ENCODE measurements at regions not wholly inside any gene's neighbourhood (a gene's known extent, or its start where the extent isn't known, plus 50 kb on each side); places are given as distances from the start of the nearest gene placed in this dataset.
A peak's percentile ranks its signal among the peaks of the same experiment; 100 is the strongest.
"Not testable (repeated sequence)": the region's sequence is repeated elsewhere in the genome, so short reads cannot be mapped to it uniquely, and the experiment has no call there.

DNA sequence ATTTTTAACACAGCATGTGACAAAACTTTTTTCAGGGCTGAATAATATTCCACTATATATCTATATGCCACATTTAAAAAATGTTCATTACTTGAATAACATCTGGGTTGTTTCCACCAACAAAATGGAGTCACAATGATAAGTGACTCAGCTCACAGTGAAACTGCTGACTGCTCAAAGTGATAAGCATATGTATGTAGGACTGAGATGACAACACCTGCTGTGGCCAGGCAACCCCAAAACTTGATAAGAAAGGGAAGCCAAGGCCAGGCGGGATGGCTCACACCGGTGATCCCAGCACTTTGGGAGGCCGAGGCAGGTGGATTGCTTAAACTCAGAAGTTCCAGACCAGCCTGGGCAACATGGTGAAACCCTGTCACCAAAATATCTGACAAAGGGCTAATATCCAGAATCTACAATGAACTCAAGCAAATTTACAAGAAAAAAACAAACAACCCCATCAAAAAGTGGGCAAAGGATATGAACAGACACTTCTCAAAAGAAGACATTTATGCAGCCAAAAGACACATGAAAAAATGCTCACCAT lies 99.2 kb upstream of the TERB2 start:
- H3K27ac Mint-ChIP-seq; intact Hi-C loops (cut with micrococcal nuclease); DNase-seq (ENCODE audit: low spot score); H3K4me3 Mint-ChIP-seq; H3K9me3 Mint-ChIP-seq; H3K27me3 Mint-ChIP-seq (ENCODE audit: insufficient read depth); H3K36me3 Mint-ChIP-seq (ENCODE audit: low read depth): not testable (repeated sequence)
- peaks cover 11% of the 10 kb centered on the region for H3K4me1 Mint-ChIP-seq (ENCODE audit: low read depth)

DNA sequence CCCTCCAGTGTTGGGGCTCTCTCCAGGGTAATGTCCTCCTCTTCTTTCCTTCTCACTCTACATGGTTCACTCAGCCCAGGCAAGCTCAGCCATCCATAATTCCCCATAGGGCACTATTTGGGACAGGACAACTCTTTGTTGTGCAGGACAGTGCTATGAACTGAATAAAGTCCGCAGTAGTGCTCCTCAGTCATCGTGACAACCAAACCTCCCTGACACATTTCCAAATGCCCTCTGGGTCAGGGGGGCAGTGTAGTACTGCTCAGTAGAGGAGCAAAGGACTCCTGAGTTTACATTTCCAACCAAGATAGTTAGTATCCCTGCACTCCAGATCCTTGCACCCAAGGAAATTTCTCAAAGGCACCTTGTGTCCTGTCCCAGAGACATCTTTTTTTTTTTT lies 97.4 kb upstream of the TERB2 start:
- DNase-seq (ENCODE audit: low spot score); H3K27ac Mint-ChIP-seq; H3K9me3 Mint-ChIP-seq; H3K36me3 Mint-ChIP-seq (ENCODE audit: low read depth); H3K4me1 Mint-ChIP-seq (ENCODE audit: low read depth); H3K4me3 Mint-ChIP-seq; intact Hi-C loops (cut with micrococcal nuclease); H3K27me3 Mint-ChIP-seq (ENCODE audit: insufficient read depth): not testable (repeated sequence)

DNA sequence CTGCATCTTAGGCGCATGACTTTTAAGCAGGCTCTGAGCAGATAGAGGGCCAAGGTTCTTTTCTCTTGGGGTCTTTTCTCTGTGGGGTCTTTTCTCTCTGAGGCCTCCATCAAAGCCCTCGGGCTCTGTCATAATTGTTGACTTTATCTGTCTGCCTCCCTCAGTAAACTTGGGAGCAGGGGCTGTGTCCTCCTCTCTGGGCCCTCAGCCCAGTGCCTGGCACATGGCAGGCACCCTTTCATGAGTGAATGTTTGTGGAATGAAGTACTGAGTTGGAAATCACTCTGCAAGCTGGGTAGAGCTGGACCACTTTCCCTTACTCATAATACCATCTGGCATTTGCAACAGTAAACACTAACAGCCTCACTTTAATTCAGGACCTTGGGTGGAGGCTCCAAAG lies 96.3 kb upstream of the TERB2 start:
- H3K9me3 Mint-ChIP-seq; DNase-seq (ENCODE audit: low spot score); H3K36me3 Mint-ChIP-seq (ENCODE audit: low read depth); H3K27me3 Mint-ChIP-seq (ENCODE audit: insufficient read depth); H3K4me3 Mint-ChIP-seq; H3K27ac Mint-ChIP-seq; H3K4me1 Mint-ChIP-seq (ENCODE audit: low read depth); intact Hi-C loops (cut with micrococcal nuclease): not testable (repeated sequence)

DNA sequence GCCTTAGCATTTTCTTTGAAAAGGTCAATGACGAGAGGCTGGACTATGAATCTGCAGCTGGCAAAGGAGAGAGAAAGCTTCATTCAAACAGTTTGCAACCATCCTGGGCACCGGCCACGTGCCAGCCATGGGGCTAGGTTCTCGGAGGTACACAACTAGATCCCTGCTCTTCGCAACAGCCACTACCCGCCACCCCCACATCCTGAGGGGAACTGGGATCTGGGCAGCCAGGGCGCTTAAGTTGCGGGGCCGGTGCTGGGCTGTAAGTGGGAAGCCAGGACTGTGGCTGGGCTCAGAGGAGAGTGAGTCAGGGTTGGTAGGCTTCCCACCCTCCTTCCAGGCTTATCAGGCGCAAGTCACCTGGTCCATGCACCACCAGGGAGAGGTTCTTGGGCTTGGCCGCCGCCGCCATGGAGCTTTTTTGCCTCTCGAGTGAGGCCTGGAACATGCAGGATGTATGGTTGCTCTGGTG lies 95.0 kb upstream of the TERB2 start:
- H3K4me1 Mint-ChIP-seq (ENCODE audit: low read depth), result no peaks in the 10 kb centered on the region
- no peak overlapping the region for H3K27ac Mint-ChIP-seq
- no peaks in the 10 kb centered on the region for H3K27me3 Mint-ChIP-seq (ENCODE audit: insufficient read depth)
- H3K36me3 Mint-ChIP-seq (ENCODE audit: low read depth), result no peaks in the 10 kb centered on the region
- intact Hi-C loops (cut with micrococcal nuclease), result loop anchor here (1.0 kb wide), 1 partner anchor 8 kb away; no protein-coding TSS in a partner anchor
- H3K9me3 Mint-ChIP-seq, result no peaks in the 10 kb centered on the region
- DNase-seq (ENCODE audit: low spot score), result no peak
- H3K4me3 Mint-ChIP-seq, result no peak overlapping the region

DNA sequence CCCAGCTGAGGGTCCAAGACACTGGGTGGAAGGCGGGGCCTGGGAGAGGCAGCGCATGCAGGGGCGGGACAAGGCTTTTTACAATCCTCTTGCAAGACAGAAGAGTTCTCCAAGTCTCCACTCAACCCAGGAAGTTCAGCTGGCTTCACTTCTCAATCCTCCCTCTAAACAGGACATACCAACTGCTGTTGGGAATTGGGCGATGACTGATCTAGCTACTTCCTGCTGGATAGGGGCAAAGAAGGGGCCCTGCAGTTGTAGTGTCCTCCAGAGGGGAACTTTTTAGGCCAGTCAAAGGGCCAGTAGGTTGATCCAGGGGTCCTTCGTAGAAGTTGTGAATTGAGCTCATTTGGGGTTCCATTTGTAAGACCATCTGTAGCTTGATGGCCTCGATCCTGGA lies 94.6 kb upstream of the TERB2 start:
- H3K27me3 Mint-ChIP-seq (ENCODE audit: insufficient read depth), result peaks cover 2% of the 10 kb centered on the region
- intact Hi-C loops (cut with micrococcal nuclease), result loop anchor here (1.0 kb wide), 1 partner anchor 7 kb away; no protein-coding TSS in a partner anchor
- H3K27ac Mint-ChIP-seq, result no peak overlapping the region
- H3K9me3 Mint-ChIP-seq, result no peaks in the 10 kb centered on the region
- no peak overlapping the region for H3K4me3 Mint-ChIP-seq
- H3K4me1 Mint-ChIP-seq (ENCODE audit: low read depth), result no peaks in the 10 kb centered on the region
- no peaks in the 10 kb centered on the region for H3K36me3 Mint-ChIP-seq (ENCODE audit: low read depth)
- DNase-seq (ENCODE audit: low spot score), result no peak

DNA sequence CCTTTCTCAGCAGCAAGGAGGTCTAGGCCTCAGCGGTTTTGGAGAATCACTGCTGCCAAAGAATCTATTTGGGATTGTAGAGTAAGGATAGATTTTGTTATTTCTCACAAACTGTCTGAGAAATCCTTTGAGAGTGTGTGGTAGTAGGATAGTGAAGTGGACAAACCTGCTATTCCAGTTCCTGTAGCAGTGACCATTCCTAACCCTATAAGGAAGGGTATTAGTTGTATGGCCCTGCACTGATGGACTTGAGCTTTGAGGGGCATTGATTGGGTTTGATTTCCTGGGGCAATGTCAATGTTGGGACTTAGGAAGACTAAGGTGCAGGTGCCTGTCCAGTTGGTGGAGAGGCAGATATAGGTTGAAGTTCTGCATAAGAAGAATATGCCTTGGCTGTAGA lies 93.6 kb upstream of the TERB2 start:
- H3K27ac Mint-ChIP-seq; intact Hi-C loops (cut with micrococcal nuclease); H3K36me3 Mint-ChIP-seq (ENCODE audit: low read depth); H3K9me3 Mint-ChIP-seq; H3K4me3 Mint-ChIP-seq; DNase-seq (ENCODE audit: low spot score); H3K4me1 Mint-ChIP-seq (ENCODE audit: low read depth); H3K27me3 Mint-ChIP-seq (ENCODE audit: insufficient read depth): not testable (repeated sequence)

DNA sequence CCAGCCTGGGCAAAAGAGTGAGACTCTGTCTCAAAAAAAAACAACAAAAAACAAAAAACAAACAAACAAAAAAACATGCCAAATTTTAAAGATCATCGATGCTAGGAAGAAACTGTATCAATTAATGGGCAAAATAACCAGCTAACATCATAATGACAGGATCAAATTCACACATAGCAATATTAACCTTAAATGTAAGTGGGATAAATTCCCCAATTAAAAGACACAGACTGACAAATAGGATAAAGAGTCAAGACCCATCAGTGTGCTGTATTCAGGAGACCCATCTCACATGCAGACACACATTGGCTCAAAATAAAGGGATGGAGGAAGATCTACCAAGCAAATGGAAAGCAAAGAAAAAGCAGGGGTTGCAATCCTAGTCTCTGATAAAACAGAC lies 88.4 kb upstream of the TERB2 start:
- H3K4me1 Mint-ChIP-seq (ENCODE audit: low read depth); DNase-seq (ENCODE audit: low spot score); intact Hi-C loops (cut with micrococcal nuclease); H3K27ac Mint-ChIP-seq; H3K27me3 Mint-ChIP-seq (ENCODE audit: insufficient read depth); H3K36me3 Mint-ChIP-seq (ENCODE audit: low read depth); H3K4me3 Mint-ChIP-seq: not testable (repeated sequence)
- peaks cover 12% of the 10 kb centered on the region for H3K9me3 Mint-ChIP-seq

DNA sequence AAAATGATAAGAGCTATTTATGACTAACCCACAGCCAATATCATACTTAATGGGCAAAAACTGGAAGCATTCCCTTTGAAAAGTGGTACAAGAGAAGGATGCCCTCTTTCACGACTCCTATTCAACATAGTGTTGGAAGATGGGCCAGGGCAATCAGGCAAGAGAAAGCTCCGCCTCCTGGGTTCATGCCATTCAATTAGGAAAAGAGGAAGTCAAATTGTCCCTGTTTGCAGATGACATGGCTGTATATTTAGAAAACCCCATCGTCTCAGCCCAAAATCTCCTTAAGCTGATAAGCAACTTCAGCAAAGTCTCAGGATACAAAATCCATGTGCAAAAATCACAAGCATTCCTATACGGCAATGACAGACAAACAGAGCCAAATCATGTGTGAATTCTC lies 86.4 kb upstream of the TERB2 start:
- DNase-seq (ENCODE audit: low spot score); intact Hi-C loops (cut with micrococcal nuclease); H3K4me3 Mint-ChIP-seq; H3K4me1 Mint-ChIP-seq (ENCODE audit: low read depth); H3K27ac Mint-ChIP-seq; H3K27me3 Mint-ChIP-seq (ENCODE audit: insufficient read depth); H3K36me3 Mint-ChIP-seq (ENCODE audit: low read depth): not testable (repeated sequence)
- H3K9me3 Mint-ChIP-seq, result peaks cover 25% of the 10 kb centered on the region

DNA sequence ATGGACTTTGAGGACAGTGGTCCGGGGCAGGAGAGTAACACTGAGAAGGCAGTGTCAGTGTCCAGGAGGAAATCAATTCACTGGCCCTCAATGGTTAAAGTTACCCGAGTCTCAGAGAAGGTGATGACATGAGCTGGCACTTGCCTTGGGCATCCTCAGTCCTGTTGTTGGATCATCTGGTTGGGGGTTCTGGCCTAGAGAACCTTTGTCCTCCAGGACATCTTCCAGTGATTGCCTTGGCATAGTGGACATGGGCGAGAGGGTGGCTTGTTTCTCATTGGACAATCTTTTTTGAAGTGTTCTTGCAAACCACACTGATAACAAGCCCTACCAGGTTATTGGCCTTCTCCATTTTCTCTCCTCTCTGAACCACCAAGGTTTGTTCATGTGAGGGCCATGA lies 83.4 kb upstream of the TERB2 start:
- intact Hi-C loops (cut with micrococcal nuclease), result no loop called here
- no peak overlapping the region for H3K4me3 Mint-ChIP-seq
- H3K36me3 Mint-ChIP-seq (ENCODE audit: low read depth), result no peaks in the 10 kb centered on the region
- DNase-seq (ENCODE audit: low spot score), result no peak
- H3K27ac Mint-ChIP-seq, result no peak overlapping the region
- H3K9me3 Mint-ChIP-seq, result peaks cover 41% of the 10 kb centered on the region
- peaks cover 3% of the 10 kb centered on the region for H3K27me3 Mint-ChIP-seq (ENCODE audit: insufficient read depth)
- no peaks in the 10 kb centered on the region for H3K4me1 Mint-ChIP-seq (ENCODE audit: low read depth)

DNA sequence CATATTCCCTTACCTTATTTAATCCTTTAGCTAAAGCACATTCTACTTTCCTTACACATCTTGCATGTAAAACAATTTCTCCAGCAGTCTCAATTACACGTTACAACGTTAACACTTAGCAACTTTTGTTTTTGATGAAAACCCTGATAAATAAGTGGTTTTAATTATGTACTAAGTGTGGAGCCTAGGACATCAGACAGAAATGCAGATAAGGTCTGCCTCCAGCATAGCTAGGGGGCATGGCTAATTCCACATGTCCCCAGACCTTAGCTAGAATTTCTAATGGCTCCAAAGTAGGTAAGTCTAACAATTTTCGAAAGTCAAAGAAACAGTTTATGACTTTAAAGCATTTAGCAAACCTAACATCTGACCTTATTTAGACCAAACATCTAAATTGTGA lies 77.4 kb upstream of the TERB2 start:
- Mint-ChIP-seq H3K27me3 (ENCODE audit: insufficient read depth) (no peaks in the 10 kb centered on the region), H3K4me3 (no peak overlapping the region), H3K27ac (no peak overlapping the region), H3K9me3 (peaks cover 41% of the 10 kb centered on the region), H3K4me1 (ENCODE audit: low read depth) (peaks cover 29% of the 10 kb centered on the region), H3K36me3 (ENCODE audit: low read depth) (peaks cover 3% of the 10 kb centered on the region)
- intact Hi-C loops (cut with micrococcal nuclease), result no loop called here
- no peak for DNase-seq (ENCODE audit: low spot score)

DNA sequence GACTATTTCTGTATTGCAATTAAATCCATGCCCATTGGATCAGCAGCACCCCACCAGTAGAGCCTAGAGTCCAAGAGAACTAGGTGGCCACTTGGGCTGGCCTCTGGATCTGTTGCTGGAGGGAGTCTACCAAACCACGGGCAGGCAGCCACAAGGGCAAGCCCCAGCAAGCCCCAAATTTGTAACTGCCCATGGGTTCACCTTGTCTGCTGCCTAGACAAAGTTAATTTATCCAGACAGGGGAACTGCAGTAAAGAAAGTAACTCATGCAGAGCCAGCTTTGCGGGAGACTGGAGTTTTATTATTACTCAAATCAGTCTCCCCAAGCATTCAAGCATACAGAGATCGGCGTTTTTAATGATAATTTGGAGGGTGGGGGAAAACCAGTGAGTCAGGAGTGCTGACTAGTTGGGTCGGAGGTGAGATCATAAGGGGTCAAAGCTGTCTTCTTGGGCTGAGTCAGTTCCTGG lies 74.0 kb upstream of the TERB2 start:
- peak; percentile 29 for DNase-seq (ENCODE audit: low spot score)
- intact Hi-C loops (cut with micrococcal nuclease), result loop anchor here (2.0 kb wide), 1 partner anchor 28 kb away; no protein-coding TSS in a partner anchor
- peaks cover 22% of the 10 kb centered on the region for H3K9me3 Mint-ChIP-seq

DNA sequence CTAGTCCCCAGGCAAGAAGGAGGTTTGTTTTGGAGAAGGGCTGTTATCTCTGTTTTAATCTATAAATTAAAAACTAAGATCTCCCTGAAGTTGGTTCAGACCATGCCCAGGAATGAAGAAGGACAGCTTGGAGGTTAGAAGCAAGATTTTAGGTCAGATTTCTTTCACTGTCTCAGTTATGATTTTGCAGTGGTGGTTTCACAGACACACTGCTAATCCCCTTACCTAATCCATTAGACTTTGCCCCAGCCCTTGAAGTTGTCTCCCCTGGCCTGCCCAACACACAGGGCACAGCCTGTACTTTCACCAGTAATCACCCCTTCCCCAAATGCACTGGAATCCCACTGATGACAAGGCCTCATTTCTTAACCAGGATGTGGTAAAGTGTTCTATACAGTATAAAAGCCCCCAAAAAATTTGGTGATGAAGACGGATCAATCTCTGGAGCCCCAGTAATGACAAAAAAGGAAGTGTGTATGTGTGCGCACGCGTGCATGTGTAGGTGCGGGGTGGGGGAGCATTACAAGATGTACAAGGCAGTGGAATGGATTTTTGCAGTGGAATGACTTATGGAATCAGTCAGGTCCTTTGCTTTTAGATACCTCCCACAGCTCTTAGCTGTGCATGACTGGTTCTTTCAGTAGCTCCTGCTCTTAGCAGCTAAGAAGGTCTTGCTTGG lies 73.1 kb upstream of the TERB2 start:
- peaks cover 3% of the 10 kb centered on the region for H3K36me3 Mint-ChIP-seq (ENCODE audit: low read depth)
- no peak overlapping the region for H3K4me3 Mint-ChIP-seq
- DNase-seq (ENCODE audit: low spot score), result no peak
- peaks cover 29% of the 10 kb centered on the region for H3K4me1 Mint-ChIP-seq (ENCODE audit: low read depth)
- intact Hi-C loops (cut with micrococcal nuclease), result loop anchor here (2.0 kb wide), 1 partner anchor 27 kb away; no protein-coding TSS in a partner anchor
- H3K9me3 Mint-ChIP-seq, result peaks cover 15% of the 10 kb centered on the region
- H3K27ac Mint-ChIP-seq, result peak overlapping the region; percentile 61
- no peaks in the 10 kb centered on the region for H3K27me3 Mint-ChIP-seq (ENCODE audit: insufficient read depth)

More for the DNA sequence above, 74.0 kb upstream of the TERB2 start:
- Mint-ChIP-seq H3K36me3 (ENCODE audit: low read depth) (peaks cover 3% of the 10 kb centered on the region), H3K4me3 (peak overlapping the region; percentile 34), H3K4me1 (ENCODE audit: low read depth) (peaks cover 29% of the 10 kb centered on the region), H3K27me3 (ENCODE audit: insufficient read depth) (no peaks in the 10 kb centered on the region), H3K27ac (peak overlapping the region; percentile 61)

DNA sequence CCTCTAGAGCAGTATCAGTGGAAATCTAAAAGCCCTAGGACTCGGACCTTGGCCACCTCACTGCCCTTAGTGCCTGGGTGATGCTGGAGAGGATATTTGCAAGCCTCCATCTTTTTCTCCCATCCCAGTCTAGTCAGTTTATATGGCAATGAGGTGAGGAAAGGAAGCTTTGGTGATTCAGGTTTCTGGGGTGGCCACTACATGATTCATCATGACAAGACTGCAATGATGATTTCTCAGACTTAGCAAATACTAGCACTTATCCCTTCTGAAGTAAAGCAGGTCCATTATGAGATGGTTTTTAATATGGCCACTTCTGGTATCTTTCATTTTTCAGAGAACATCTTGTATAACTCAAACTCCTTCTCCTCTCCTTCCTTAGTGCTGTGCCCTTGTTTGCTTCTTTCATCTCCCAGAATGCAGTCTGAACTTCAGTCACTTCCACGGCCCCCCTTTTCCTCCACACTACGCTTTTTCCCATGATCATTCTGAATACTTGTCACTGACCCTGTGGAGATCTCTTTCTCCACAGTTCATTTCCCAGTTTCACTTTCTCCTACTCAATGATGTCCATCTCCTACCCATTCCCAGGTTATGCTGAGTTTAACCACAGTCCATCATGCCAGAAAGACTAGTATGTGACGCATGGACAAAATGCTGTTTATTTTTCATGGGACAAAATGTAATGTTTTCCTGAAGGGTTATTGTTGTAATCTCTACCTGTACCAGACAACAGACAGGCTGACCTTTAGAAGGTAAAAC lies 57.4 kb upstream of the TERB2 start:
- H3K4me1 Mint-ChIP-seq (ENCODE audit: low read depth); H3K36me3 Mint-ChIP-seq (ENCODE audit: low read depth); DNase-seq (ENCODE audit: low spot score); intact Hi-C loops (cut with micrococcal nuclease); H3K4me3 Mint-ChIP-seq; H3K27ac Mint-ChIP-seq; H3K27me3 Mint-ChIP-seq (ENCODE audit: insufficient read depth); H3K9me3 Mint-ChIP-seq: not testable (repeated sequence)

All from activated T-helper 1 cell treated with anti-CD3 and anti-CD28 coated beads, Interleukin-12 subunit alpha, Interleukin-12 subunit beta, Interleukin-2, Interleukin-4 antibody, amounts not matched to agents 30 ng/mL and 10 ng/mL and 1 ng/mL, durations not matched to agents 14 hours and 24 hours and 36 hours (primary cell).